GM21360 (cell line): ENCODE measurements at regions not wholly inside any gene's neighbourhood (a gene's known extent, or its start where the extent isn't known, plus 50 kb on each side); places are given as distances from the start of the nearest gene placed in this dataset.

Source experiments
- ATAC-seq: cut with Tn5 transposase; IDR thresholded peaks from one replicate; pipeline ENCODE4 v1.9.1; 2021; ENCODE audit warnings: mild to moderate bottlenecking, moderate library complexity; ENCODE audit not compliant: unreplicated experiment

DNA sequence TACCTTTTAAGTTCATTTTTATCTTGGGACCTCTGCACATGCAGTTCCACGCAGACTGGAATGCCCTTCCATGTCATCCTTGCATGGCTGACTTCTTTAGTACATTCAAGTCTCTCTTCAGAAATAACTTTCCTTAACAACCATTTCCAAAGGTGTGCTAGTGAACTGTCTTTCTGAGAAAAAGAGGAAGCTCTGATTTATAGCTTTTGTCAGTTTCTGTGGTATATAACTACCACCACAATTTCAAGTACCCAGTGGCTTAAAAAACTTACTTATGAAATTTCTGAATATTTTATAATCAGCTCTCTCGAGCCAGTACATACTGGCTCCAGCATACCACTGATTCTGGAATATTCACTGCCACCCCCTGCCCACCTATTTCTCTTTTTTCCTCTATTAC, 1613.8 kb downstream of the MAT2B start:
- no peak for ATAC-seq

DNA sequence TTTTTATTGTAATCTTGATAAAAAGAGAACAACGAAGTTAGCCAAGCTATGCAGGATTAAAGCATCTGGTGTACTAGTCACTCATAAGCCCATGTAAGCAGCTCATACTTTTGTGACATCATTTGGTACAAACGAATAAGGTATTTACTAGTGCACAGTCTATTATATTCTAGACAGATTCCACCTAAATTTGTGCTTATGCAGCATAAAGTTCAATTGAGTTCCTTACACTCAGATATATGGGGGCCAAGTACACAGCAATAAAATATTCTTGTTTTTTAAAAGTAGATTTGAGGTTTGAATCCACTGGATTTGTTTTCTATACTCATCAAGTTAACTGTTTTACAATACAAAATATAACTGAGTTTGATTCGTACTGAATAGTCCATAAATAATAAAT, 1621.2 kb downstream of the MAT2B start:
- no peak for ATAC-seq

DNA sequence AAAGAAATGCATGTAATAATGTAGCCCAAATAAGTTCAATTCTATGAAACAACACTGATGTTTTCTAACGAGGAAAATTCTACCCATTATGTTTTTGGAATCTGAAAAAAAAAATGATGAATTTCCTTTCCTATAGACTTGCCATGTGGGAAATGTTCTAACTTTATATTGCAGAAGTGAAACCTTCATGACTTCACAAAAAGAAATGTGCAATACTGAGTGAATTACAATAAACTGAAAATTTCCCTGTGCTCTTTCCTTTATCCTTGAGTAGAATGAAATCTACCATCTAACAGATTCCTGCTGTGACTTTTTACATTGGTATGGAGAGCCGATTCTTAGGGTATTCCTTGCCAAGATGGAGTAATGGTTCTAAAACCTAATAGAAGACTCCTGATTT, 1622.5 kb downstream of the MAT2B start:
- no peak for ATAC-seq

DNA sequence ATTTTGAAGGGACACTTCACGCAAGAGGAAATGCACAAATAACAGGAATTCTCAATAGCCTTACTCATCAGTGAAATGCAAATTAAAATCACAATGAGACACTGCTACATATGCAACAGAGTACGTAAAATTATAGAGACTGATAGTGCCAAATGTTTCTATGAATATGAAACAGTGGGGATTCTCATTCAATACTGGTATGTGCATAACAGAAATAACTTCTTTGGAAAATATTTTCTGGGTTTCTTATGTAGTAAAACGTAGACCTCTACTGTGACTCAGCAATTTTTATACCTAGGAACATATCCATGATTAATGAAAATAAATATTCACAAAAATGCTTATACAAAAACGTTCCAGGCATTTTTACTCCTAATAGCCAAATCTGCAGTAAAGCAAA, 1625.2 kb downstream of the MAT2B start:
- no peak for ATAC-seq

- ATAC-seq = no peak
Observed at GRCh38 chr5:165134155-165134554, 1628.7 kb downstream of the MAT2B start.

GRCh38 chr5:165135565-165135964, 1630.1 kb downstream of the MAT2B start:
- ATAC-seq = no peak

DNA sequence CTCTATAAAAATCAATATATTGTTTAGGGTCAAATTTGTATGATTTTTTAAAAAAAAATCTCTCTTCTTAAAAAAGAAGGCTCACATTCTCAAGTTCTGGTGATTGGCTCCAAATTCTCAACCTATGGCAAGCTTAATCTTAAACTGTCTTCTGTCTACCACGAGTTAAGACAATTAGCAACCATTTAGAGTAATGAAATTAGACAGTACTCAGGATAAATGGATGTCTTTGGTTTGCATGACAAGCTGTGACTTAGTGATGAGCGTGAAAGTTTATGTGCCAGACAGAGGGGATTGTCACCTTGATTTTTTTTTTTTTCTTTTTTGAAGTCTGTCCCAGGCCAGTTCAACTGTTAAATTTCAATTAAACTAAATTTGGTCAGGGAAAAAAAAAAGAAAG, 1632.3 kb downstream of the MAT2B start:
- no peak for ATAC-seq

- ATAC-seq = no peak
Observed at GRCh38 chr5:165138236-165138635, 1632.8 kb downstream of the MAT2B start.

DNA sequence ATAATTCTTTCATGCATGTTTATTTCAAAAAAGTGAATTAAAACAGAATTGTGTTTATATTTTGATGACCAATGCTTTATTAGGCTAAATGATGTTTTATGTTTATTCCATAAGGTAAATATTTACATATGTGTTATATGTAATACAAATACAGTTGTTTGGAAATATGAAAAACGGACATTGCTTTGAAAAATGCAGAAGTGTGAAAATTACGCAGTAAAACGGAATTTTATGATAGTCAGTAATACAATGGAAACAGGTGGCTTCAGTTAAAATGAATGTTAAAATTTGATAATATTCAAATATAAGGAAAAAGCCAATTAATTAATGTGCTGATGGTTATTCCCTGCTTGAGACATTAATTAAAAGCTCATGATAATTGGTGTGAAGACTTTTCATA, 1633.8 kb downstream of the MAT2B start:
- no peak for ATAC-seq

DNA sequence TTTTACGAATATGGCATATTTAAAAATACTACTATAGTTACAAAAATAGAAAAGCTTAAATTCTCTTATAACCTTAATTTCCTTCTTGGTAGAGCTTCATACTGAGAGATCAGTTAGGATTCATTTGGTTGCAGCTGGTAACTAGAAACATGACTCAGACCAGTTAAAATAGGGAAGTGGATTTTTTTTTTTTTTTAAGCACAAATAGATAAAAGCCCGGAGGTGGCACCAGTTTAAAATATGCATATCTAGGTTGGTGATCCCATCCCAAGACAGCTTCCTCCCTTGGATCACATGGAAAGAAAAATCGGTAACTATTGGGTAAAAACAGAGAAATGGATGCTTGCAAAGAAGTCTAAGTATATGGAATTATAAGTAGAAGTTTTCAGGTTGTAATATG, 1634.3 kb downstream of the MAT2B start:
- no peak for ATAC-seq

GRCh38 chr5:165143741-165144140, 1638.3 kb downstream of the MAT2B start:
- no peak for ATAC-seq

DNA sequence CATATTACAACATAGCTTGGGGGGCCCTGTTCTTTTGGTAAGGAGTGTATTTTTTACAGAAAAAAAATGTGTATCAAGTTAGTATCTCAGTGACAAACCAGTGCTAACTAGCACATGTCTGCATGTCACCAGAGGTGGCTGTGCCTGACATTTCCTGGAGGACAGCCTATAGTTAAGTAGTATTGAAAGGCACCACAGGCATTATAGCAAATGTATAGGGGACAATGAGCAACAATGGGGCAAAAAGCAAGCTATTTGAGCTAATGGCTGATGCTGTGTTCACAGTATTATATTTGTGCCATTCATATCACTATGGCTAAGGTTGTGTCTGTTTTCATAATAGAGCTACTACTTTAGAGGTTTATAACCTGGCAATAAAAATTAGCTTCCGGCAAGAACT, 1644.0 kb downstream of the MAT2B start:
- ATAC-seq = no peak

DNA sequence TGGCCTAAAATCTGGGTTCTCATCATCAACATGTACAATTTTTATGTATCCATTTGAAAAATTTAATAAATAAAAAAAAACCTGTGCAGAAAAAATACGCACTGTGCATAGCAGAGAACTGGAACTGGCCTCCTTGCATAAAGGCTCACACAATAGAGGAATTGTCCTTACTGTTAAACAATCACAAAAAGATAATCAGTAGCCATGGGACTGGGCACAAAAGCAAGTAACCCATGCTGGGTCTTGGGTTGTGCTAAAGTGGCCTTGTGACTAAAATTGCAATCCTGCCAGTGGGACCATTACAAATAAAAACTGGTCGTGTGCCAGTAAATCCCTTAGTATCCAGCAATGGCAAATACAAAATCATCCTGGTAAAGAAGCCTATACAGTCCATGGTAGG, 1646.6 kb downstream of the MAT2B start:
- no peak for ATAC-seq

- no peak for ATAC-seq
Observed at GRCh38 chr5:165157219-165157618, 1651.8 kb downstream of the MAT2B start.

GRCh38 chr5:165161204-165161603, 1655.8 kb downstream of the MAT2B start:
- ATAC-seq = no peak

GRCh38 chr5:165163861-165164260, 1658.4 kb downstream of the MAT2B start:
- no peak for ATAC-seq

DNA sequence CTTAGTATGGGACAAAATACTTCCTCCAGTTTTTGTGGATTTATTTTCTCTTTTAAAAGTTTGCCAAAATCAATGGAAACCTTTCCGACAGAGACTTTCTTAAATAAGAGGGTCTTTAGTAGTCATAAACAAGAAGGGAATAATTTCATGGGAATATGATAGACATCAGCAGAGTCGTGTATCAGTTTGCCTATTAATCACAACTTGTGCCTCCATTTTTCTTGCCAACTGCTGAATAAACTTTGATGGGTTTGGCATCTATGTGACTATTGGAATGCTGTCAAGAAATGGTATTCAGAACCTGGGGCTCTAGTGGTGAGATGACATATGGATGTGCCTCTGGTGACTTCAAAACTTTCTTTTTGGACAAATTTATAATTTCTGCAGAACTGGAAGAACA, 1668.2 kb downstream of the MAT2B start:
- ATAC-seq = no peak

DNA sequence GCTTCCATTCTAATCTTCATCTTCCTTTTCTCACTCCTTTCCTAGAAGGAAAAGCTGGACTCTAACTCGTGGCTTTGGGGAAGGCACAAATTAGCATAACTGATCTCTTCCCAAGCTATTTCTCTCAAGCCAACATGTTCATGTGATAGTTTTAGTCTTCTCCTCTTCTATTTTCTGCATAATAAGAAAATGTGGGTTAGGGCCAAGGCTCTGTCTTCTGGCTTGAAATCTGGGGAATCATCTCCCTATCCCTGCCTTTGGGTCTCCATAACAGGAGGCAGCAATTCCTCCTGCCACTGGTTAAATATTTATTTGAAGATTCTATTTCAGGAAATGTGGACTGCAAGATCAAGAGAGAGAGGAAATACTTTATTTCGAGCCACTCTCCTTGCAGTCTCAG, 1669.6 kb downstream of the MAT2B start:
- no peak for ATAC-seq

GRCh38 chr5:165184183-165184582, 1678.8 kb downstream of the MAT2B start:
- no peak for ATAC-seq

DNA sequence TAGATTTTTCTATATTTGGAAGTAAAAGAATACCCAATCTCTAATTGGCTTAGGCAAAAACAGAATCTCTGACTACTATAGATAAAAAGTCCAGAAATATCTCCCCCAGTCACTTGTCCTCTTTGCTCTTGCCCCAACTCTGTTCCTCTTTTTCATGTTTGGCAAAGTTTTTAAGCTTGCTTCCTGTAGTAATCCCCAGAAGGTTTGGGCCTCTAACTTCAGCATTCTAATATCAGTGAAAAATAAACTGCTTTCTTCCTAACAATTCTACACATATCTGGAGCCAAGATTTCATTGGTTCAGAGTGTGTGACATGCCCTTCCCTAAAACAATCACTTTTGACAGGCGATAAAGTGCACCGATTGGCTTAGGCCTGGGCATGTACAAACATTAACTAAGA, 1680.3 kb downstream of the MAT2B start:
- no peak for ATAC-seq

GRCh38 chr5:165187815-165188214, 1682.4 kb downstream of the MAT2B start:
- ATAC-seq = no peak

DNA sequence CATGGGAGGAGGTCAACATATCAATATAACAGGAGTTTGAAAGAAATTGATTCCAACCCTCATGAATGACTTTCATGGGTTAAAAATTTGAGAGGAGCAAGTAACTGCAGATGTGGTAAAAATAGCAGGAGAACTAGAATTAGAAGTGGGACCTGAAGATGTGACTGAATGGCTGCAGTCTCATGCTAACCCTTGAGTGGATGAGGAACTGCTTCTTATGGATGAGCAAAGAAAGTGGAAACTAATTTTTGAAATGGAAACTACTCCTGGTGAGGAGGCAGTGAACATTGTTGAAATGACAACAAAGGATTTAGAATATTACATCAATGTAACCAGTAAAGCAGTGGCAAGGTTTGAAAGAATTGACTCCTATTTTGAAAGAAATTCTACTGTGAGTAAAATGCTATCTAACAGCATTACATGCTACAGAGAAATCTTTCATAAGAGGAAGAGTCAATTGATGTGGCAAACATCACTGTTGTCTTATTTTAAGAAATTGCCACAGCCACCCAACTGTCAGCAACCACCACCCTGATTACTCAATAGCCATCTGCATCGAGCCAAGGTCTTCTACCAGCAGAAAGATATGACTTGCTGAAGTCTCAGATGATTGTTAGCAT, 1683.2 kb downstream of the MAT2B start:
- ATAC-seq = no peak

DNA sequence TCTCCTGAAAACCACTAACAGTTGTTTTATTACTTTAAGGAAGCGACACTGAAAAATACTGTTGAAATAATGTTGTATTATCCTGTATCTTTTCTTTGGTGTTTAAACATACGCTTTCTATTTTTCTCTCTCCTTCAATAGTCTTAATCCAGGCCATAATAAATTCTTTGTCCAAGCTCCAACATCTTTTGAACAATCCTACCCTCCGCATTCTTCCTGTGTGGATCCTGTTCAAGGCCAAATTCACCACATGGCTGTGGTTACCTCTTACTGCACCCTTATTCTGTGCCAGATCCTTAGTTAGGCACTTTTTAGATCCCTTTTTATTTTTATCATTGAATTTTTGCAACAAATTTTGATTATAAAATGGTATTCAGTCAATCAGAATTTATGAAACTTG, 1691.5 kb downstream of the MAT2B start:
- no peak for ATAC-seq

DNA sequence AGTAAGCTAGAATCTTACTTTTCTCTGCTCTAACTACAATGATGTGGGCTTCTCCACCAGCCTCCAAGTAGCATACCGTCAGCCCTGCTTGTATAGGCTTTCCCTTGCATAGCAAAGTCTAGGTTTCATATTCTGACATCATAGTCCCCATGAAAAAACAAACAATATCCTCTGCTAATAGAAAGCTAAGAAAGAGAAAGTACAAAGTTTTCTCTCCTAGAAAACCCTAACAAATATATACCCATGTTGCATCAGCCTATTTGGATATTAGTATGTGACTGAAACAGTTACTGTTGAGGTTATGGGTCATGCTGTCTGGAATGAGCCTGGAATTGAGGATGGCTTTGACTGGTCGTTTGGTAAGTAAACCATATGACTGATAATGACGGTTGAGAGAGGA, 1696.0 kb downstream of the MAT2B start:
- no peak for ATAC-seq
